GM23248 (cell line): ENCODE measurements at regions not wholly inside any gene's neighbourhood (a gene's known extent, or its start where the extent isn't known, plus 50 kb on each side); places are given as distances from the start of the nearest gene placed in this dataset.

Experiments
- DNase-seq: peaks from one replicate; pipeline ENCODE4 v3.0.0-alpha.2; 2015
- H2AFZ ChIP-seq: fragments of 200-600 bp; sonication (generic); 2 replicates; pipeline ENCODE4 v1.6.1; 2016; ENCODE audit warnings: antibody characterized with exemption
- H3F3A ChIP-seq: fragments of 200-600 bp; sonication (generic); 2 replicates; pipeline ENCODE4 v1.6.1; 2016; ENCODE audit warnings: mild to moderate bottlenecking, antibody characterized with exemption, mixed run types; ENCODE audit not compliant: insufficient read depth
- H3K27ac ChIP-seq: fragments of 200-600 bp; sonication (generic); 2 replicates; pipeline ENCODE4 v1.5.1; 2016; ENCODE audit warnings: mild to moderate bottlenecking
- H3K27me3 ChIP-seq: fragments of 200-600 bp; sonication (generic); replicated peaks from 2 replicates; pipeline ENCODE4 v1.6.1; 2016; ENCODE audit warnings: mild to moderate bottlenecking; ENCODE audit not compliant: insufficient read depth
- H3K36me3 ChIP-seq: fragments of 200-600 bp; sonication (generic); 2 replicates; pipeline ENCODE4 v1.6.1; 2016; ENCODE audit warnings: low read depth, mild to moderate bottlenecking
- H3K4me1 ChIP-seq: fragments of 200-600 bp; sonication (generic); 2 replicates; pipeline ENCODE4 v1.6.1; 2016; ENCODE audit warnings: mild to moderate bottlenecking; ENCODE audit not compliant: insufficient read depth
- H3K4me2 ChIP-seq: fragments of 200-600 bp; sonication (generic); one replicate; pipeline ENCODE4 v1.6.1; 2016; ENCODE audit warnings: mild to moderate bottlenecking; ENCODE audit not compliant: unreplicated experiment
- H3K4me3 ChIP-seq: fragments of 200-600 bp; sonication (generic); 2 replicates; pipeline ENCODE4 v1.5.1; 2016; ENCODE audit warnings: mild to moderate bottlenecking
- H3K79me2 ChIP-seq: fragments of 200-600 bp; sonication (generic); 2 replicates; pipeline ENCODE4 v1.6.1; 2016; ENCODE audit warnings: mild to moderate bottlenecking; ENCODE audit not compliant: insufficient read depth
- H3K9ac ChIP-seq: fragments of 200-600 bp; sonication (generic); 2 replicates; pipeline ENCODE4 v1.6.1; 2016; ENCODE audit warnings: mild to moderate bottlenecking
- H3K9me2 ChIP-seq: fragments of 200-600 bp; sonication (generic); 2 replicates; pipeline ENCODE4 v1.6.1; 2016; ENCODE audit warnings: mixed run types, mild to moderate bottlenecking, moderate library complexity; ENCODE audit not compliant: insufficient read depth
- H3K9me3 ChIP-seq: fragments of 200-600 bp; sonication (generic); one replicate; pipeline ENCODE4 v1.6.1; 2017; ENCODE audit warnings: low read depth
- H4K20me1 ChIP-seq: fragments of 200-600 bp; sonication (generic); 2 replicates; pipeline ENCODE4 v1.6.0; 2016; ENCODE audit not compliant: insufficient read depth
- EZH2 ChIP-seq: fragments of 200-600 bp; sonication (generic); IDR thresholded peaks from 2 replicates; pipeline ENCODE4 v1.6.1; 2018; ENCODE audit warnings: antibody characterized with exemption, mild to moderate bottlenecking; ENCODE audit not compliant: insufficient read depth, poor library complexity, severe bottlenecking
- EZH2phosphoT487 ChIP-seq: fragments of 200-600 bp; sonication (generic); IDR thresholded peaks from 2 replicates; pipeline ENCODE4 v1.6.1; 2018; ENCODE audit warnings: antibody characterized with exemption, moderate library complexity, mild to moderate bottlenecking, low read depth; ENCODE audit not compliant: insufficient read depth
- WGBS, 2 experiments: methylation state at CpG; one replicate each; pipeline ENCODE4 v1.1.6; 2015 to 2017; ENCODE audit warnings: low lambda C conversion rate in 2 of 2, low coverage in 1 of 2; ENCODE audit errors: missing lambda C conversion rate in 2 of 2; 5-methylcytosine and 5-hydroxymethylcytosine counted together
- in situ Hi-C: fragments of 300-500 bp; cut with MboI; formaldehyde crosslinking; loops from 2 replicates; pipeline ENCODE4 v1.15.0; 2020

DNA sequence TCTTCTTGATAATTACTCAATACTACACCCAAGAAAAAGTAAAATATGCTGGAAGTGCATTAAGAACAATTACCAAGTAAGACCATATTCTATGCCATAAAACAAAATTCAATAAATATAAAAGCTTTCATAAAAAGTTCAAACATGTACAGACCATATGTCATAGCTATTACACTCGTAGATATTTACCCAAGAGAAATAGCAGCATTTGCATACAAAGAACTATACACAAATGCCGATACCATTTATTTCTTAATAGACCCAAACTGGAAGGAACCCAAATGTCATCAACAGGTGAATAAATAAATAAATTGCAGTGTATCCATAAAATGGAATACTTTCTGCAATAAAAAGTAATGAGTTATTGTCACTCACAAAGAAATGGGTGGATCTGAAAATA, 78.3 kb upstream of the SLC16A7 start:
- Histone ChIP-seq H2AFZ (no peak overlapping the region), H3K27ac (no peak overlapping the region), H3K27me3 (no peaks in the 10 kb centered on the region), H3K36me3 (no peaks in the 10 kb centered on the region), H3K79me2 (no peaks in the 10 kb centered on the region), H3K4me3 (no peak overlapping the region), H3F3A (no peaks in the 10 kb centered on the region), H3K9ac (no peak overlapping the region), H3K9me2 (no peaks in the 10 kb centered on the region), H3K9me3 (no peaks in the 10 kb centered on the region), H3K4me2 (no peak overlapping the region), H4K20me1 (no peaks in the 10 kb centered on the region), H3K4me1 (no peaks in the 10 kb centered on the region)
- TF ChIP-seq EZH2phosphoT487 (no peak), EZH2 (no peak)
- DNase-seq, result no peak
- in situ Hi-C loops, result no loop called here
- WGBS, 2 experiments, result 82 to 88% methylated on average over 2 of the region's 2 CpGs

DNA sequence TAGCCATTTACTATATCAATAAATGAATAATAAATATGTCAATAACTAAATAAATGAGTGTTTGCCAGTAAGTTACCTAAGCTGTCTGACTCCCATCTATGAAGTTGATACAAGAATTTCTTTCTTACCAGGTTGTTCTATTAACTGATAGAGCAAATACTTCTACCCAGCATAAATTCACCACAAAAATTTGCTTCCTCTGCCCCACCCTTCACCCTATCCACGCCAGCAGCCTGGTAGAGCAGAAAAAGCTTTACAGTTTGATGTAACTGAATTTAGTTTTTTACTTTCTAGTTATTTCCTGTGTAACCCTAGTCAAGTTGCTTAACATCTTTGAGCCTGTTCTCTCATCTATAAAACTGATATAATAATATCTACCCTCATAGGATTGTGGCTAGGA, 94.9 kb upstream of the SLC16A7 start:
- H3K27ac ChIP-seq, result no peak overlapping the region
- no peak for DNase-seq
- H3K36me3 ChIP-seq, result no peaks in the 10 kb centered on the region
- H4K20me1 ChIP-seq, result no peaks in the 10 kb centered on the region
- no peaks in the 10 kb centered on the region for H3K4me1 ChIP-seq
- no peaks in the 10 kb centered on the region for H3F3A ChIP-seq
- H3K9ac ChIP-seq, result no peak overlapping the region
- H3K4me3 ChIP-seq, result no peak overlapping the region
- TF ChIP-seq EZH2phosphoT487 (no peak), EZH2 (no peak)
- no peaks in the 10 kb centered on the region for H3K9me3 ChIP-seq
- no peaks in the 10 kb centered on the region for H3K27me3 ChIP-seq
- no peaks in the 10 kb centered on the region for H3K79me2 ChIP-seq
- 18 to 27% methylated on average over 1 of the region's 1 CpG for WGBS, 2 experiments
- in situ Hi-C loops, result no loop called here
- H3K9me2 ChIP-seq, result no peaks in the 10 kb centered on the region
- H2AFZ ChIP-seq, result no peak overlapping the region
- no peak overlapping the region for H3K4me2 ChIP-seq

DNA sequence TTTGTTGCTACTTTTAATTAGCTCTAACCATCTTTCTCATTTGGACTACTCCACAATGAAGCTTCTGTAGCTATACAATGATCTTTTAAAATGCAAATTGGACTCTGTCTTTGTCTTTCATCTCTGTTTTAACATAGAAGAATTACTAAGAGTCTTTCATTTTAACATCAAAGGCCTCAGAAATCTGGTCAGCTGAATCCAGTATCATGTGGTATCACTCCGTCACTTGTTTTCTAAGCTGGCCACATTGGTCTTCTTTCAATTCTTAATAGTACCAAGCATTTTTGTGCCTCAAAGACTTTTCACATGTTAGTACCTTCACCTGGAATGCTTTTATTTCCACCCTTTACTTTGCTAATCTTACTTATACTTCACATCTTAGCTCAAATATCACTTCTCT, 95.5 kb upstream of the SLC16A7 start:
- Histone ChIP-seq H3F3A (no peaks in the 10 kb centered on the region), H2AFZ (no peak overlapping the region), H3K79me2 (no peaks in the 10 kb centered on the region), H4K20me1 (no peaks in the 10 kb centered on the region), H3K4me3 (no peak overlapping the region), H3K9ac (no peak overlapping the region), H3K36me3 (no peaks in the 10 kb centered on the region), H3K9me3 (no peaks in the 10 kb centered on the region), H3K4me1 (no peaks in the 10 kb centered on the region), H3K4me2 (no peak overlapping the region), H3K27me3 (no peaks in the 10 kb centered on the region), H3K9me2 (no peaks in the 10 kb centered on the region), H3K27ac (no peak overlapping the region)
- WGBS, 2 experiments, result 95 to 100% methylated on average over 1 of the region's 1 CpG
- TF ChIP-seq EZH2 (no peak), EZH2phosphoT487 (no peak)
- in situ Hi-C loops, result no loop called here
- no peak for DNase-seq

DNA sequence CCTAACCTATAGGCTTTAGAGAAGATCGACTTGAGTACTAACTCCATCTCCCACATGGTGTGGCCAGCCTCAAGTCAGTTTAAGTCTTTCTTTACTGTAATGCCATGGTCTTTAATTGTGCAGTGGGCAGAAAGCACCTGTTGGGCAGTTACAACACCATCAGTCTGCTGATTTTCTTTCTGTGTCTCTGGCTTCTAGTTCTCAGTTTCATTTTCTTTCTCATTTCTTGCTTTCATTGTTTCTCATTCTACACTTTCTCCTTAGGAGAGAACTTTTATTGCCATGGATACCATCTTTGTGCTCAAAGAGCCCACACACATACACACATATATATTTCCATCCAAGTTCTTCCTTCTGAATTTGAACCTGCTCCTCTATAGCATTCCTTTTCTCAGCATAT, 96.1 kb upstream of the SLC16A7 start:
- Histone ChIP-seq H3K4me1 (no peaks in the 10 kb centered on the region), H3K27me3 (no peaks in the 10 kb centered on the region), H3F3A (no peaks in the 10 kb centered on the region), H3K4me2 (no peak overlapping the region), H3K27ac (no peak overlapping the region), H3K9me3 (no peaks in the 10 kb centered on the region), H3K36me3 (no peaks in the 10 kb centered on the region), H3K9me2 (no peaks in the 10 kb centered on the region), H3K9ac (no peak overlapping the region), H4K20me1 (no peaks in the 10 kb centered on the region), H2AFZ (no peak overlapping the region), H3K79me2 (no peaks in the 10 kb centered on the region), H3K4me3 (no peak overlapping the region)
- in situ Hi-C loops, result no loop called here
- WGBS, 2 experiments, result 47 to 60% methylated on average over 1 of the region's 1 CpG
- TF ChIP-seq EZH2 (no peak), EZH2phosphoT487 (no peak)
- no peak for DNase-seq

DNA sequence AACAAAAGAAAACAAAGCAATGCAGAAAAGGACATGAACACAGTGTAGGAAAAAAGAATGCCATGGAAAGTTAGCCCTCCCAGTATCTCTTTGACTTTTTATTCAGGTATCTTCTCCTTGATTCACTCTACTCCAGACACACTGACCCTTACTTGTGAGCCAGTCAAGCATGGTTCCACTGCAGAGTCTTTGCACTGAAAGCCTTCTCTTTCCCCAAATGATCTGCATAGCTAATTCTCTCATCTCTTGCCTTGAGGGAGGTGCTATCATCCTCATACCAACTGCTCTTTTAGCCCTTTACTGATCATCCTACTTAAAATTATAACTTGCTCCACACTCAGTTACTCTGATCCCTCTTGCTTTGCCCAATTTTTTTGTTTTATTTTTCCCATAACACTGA, 101.2 kb upstream of the SLC16A7 start:
- H3K27me3 ChIP-seq, result no peaks in the 10 kb centered on the region
- H3K79me2 ChIP-seq, result no peaks in the 10 kb centered on the region
- H2AFZ ChIP-seq, result no peak overlapping the region
- no peaks in the 10 kb centered on the region for H3F3A ChIP-seq
- H3K9me2 ChIP-seq, result no peaks in the 10 kb centered on the region
- no peaks in the 10 kb centered on the region for H4K20me1 ChIP-seq
- H3K9me3 ChIP-seq, result no peaks in the 10 kb centered on the region
- H3K9ac ChIP-seq, result no peak overlapping the region
- no peak overlapping the region for H3K4me2 ChIP-seq
- H3K36me3 ChIP-seq, result no peaks in the 10 kb centered on the region
- H3K4me3 ChIP-seq, result no peak overlapping the region
- in situ Hi-C loops, result no loop called here
- no peak for TF ChIP-seq EZH2phosphoT487
- no peak for TF ChIP-seq EZH2
- DNase-seq, result no peak
- no peak overlapping the region for H3K27ac ChIP-seq
- H3K4me1 ChIP-seq, result no peaks in the 10 kb centered on the region
